Stimulated activated CD4-positive, alpha-beta T cell treated with anti-CD3 and anti-CD28 coated beads, Interleukin-12 subunit alpha, Interleukin-12 subunit beta, amount 100 ng/mL, for 24 hours (primary cell): ENCODE measurements at regions not wholly inside any gene's neighbourhood (a gene's known extent, or its start where the extent isn't known, plus 50 kb on each side); places are given as distances from the start of the nearest gene placed in this dataset.
"Not testable (repeated sequence)": the region's sequence is repeated elsewhere in the genome, so short reads cannot be mapped to it uniquely, and the experiment has no call there.

Experiments used
- DNase-seq, 2 experiments: peaks; one replicate each; pipeline ENCODE4 v3.0.0-alpha.2; 2020; ENCODE audit warnings: low read depth in 2 of 2

DNA sequence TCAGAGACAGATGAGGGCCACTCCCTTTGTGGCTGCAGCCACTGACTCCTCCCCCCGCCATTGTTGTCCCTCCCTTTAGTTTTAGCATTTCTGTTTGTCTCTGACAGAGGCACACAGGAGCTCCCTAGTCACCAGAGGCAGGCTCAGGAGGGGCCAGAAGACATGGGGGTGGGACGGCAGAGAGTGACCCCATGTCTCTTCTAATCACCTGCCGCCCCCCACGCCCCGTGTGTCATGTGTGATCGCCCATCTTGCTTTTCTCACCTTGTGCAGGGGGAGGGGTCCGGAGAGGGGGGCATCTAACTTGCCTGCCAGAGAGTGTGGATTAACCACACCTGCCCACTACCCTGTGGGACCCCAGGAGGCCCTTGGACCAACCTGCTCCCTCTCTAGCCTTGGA, 246.7 kb upstream of the TP53TG3C start:
- not testable (repeated sequence) for DNase-seq

GRCh38 chr16:32946041-32946560, 247.9 kb upstream of the TP53TG3C start:
- not testable (repeated sequence) for DNase-seq

GRCh38 chr16:32945311-32945710, 248.7 kb upstream of the TP53TG3C start:
- DNase-seq: not testable (repeated sequence)

DNA sequence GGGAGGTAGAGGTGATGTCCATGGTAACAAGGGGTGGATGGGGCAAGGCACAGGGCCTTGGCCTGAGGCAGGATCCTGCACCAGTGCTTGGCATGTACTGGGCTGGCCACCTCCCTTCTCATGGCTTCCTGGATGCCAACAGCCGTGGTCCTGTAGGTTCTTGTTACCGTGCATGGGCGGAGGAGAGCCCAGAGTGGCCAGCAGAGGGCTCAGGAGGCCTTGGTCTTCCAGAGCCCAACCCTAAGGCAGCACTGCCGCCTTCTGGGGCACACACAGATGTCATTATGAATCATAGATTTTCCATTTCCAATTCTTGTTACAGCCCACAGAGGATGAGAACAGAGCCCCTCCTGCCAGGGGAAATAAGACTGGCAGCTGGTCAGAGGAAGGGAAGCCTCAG, 254.2 kb upstream of the TP53TG3C start:
- not testable (repeated sequence) for DNase-seq

DNA sequence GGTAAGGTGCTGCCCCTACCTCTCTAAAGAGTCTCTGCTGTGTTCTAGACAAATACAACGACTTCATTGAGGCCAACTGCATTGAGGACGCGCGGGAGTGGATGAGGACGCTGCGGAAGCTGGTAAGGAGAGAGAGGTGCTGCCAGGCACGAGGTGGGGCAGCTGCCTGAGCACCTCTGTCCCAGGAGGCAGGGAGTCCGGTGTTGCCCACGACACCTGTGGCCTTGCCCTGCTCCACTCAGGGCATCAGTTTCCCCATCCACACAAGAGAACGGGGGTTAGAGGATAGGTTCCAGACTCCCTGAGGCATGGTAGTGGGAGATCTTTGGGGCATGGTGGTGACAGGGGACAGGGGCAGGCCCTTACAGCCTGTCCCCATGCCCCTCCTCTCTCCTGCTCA, 256.1 kb upstream of the TP53TG3C start:
- DNase-seq: not testable (repeated sequence)

DNA sequence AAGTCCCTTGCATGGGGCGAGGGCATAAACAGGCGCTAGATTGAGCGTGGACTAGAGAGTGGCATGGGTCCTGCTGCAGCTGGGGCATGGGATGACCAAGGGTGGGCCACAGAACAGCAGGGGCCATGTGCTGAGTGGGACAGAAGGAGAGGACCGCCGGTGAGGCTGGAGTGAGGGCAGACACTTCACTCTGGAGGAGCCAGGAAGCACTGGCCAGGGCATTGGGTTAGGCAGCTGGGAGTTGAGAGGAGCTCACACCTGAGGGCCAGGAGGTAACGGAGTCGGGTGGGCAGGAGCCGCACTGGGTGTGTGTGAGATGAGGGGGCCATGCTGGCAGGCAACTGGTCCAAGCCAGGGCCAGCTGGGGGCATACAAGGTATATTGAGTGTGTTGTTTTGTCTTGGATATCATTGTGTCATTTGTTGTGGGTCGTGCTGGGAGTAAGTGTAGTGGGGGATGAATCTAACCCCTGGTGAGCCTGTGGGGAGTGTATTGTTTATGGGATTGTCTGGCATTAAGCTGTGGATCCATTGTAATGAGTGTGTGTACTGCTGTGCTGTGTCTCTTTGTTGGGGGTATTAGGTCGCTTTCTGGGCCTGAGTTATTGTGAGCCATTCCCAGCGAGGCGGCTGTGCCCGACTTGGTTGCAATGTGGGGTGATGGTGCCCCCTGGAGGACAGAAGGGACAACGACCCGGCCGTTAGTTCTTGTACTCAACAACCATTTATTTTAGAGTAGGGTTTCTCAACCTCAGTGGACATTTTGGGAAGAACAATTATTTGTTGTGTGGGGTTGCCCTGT, 256.5 kb upstream of the TP53TG3 start:
- peak in 1 of 2 experiments; percentile 6 for DNase-seq

GRCh38 chr16:32925192-32925591, 249.2 kb upstream of the TP53TG3 start:
- DNase-seq: not testable (repeated sequence)

DNA sequence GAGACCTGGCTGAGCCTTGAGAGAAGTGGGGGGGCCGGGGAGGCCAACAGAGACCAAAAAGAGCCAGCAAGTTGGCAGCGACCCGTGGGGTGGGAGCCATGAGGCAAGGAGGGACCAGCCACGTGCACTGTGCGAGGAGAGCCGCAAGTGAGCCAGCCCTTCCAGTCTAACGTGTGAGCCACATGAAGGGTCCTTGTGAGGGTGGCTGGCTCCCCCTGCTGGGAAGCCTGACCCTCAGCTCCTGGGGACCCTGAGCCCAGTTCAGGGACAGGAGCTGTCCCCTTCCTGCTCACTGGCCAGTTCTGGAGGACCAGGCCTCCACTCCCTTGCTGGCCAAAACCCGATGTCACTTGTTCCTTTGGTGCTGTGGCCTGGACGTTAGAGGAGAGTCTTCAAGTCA, 246.6 kb upstream of the TP53TG3 start:
- not testable (repeated sequence) for DNase-seq

DNA sequence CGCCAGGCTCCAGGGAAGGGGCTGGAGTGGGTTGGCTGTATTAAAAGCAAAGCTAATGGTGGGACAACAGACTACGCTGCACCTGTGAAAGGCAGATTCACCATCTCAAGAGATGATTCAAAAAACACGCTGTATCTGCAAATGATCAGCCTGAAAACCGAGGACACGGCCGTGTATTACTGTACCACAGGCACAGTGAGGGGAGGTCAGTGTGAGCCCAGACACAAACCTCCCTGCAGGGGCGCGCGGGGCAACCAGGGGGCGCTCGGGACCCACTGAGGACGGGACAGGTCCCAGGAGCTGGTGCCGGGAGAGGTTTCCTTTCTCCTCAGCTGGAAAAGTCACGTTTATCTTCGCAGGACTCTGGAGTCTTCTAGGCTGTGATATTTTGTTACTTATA, 239.4 kb upstream of the TP53TG3 start:
- not testable (repeated sequence) for DNase-seq

DNA sequence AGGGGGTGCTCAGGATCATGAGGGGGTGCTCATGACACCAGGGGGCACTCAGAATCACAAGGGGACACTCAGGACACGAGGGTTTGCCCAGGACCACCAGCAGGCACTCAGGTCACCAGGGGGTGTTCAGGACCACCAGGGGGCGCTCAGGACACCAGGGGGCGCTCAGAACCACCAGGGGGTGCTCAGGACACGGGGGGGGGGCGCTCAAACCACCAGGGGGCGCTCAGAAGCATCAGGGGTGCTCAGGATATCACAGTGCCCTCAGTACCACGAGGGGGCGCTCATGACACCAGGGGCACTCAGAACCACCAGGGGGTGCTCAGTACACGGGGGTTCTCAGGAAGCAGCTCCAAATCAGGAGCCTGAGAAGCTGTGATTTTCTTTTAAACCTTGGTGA, 221.8 kb upstream of the TP53TG3 start:
- DNase-seq: peak; percentile 10 to 45

DNA sequence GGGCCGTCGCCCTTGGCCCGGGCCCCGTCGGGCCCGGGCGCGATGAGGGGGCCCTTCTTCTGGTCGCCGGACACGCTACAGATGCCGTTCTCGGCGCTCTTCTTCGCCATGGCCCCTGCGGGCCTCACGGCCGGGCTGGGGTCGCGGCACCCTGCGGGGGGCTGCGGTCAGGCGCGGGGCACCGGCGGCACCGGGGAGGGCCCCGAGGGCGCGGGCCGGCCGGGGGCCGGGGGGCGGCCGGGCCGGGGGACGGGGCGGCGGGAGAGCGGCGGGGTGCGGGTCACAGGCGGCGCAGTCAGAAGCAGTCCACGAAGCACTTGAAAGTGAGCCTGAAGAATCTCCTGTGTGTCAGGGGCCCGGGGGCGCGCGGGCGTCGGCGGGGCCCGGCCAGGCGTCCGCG, 209.4 kb upstream of the TP53TG3 start:
- DNase-seq: not testable (repeated sequence)

- DNase-seq: not testable (repeated sequence)
Measured at GRCh38 chr16:32884556-32884955, 208.6 kb upstream of the TP53TG3 start.

- DNase-seq: not testable (repeated sequence)
Measured at GRCh38 chr16:32882328-32882857, 206.4 kb upstream of the TP53TG3 start.

DNA sequence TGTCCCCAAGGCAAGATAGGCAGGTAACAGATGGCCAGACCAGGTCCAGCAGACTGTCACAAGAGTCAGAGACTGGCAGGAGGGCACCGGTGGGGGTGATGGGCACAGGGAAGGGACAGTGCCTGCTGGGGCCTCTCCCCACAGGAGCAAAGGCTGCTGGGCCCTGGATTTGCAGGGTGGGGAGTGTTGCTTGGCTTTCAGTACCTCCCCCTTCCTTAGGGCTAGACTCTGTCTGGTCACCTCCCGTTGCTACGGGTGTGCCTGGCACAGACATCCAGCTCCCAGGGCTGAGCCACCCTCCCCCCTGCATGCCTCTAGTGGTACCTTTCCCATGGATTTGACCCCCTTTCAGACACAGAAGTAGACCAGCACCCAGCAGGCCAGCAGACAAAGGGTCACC, 205.7 kb upstream of the TP53TG3 start:
- not testable (repeated sequence) for DNase-seq

GRCh38 chr16:32880009-32880408, 204.0 kb upstream of the TP53TG3 start:
- not testable (repeated sequence) for DNase-seq

- not testable (repeated sequence) for DNase-seq
Measured at GRCh38 chr16:32876718-32877117, 200.8 kb upstream of the TP53TG3 start.

DNA sequence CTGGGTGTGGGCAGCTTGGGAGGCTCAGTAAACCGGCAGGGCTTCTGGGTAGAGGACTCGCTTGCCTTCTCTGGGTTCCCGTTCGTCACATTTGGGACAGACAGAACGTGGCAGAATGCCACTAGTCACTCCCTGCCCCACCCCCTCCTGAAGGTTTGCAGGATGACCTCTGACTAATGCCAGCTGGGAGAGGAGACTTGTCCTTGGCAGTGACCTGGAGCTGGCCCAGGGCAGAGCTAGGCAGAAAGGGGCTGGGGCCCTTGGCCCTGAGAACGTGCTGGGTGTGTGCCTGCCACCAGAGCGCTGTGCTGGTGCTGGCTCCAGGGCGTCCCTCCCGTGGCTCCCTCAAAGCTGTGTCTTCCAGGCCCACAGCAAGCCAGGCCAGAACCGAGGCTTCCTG, 197.8 kb upstream of the TP53TG3 start:
- not testable (repeated sequence) for DNase-seq

DNA sequence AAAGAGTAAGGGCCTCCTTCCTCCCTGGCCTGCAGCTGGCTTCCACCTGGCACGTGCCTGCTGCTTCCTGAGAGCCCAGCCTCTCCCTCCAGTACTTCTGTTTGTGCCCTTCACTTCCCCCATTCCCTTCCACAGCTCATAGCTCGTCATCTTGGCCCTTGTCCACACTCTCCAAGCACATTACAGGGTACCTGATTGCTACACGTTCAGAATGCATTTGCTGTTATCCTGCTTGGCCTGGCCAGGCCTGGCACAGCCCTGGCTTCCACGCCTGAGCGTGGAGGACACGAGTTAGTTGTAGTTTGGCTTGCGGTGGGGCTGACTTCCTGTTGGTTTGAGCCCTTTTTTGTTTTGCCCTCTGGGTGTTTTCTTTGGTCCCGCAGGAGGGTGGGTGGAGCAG, 197.2 kb upstream of the TP53TG3 start:
- DNase-seq: not testable (repeated sequence)

DNA sequence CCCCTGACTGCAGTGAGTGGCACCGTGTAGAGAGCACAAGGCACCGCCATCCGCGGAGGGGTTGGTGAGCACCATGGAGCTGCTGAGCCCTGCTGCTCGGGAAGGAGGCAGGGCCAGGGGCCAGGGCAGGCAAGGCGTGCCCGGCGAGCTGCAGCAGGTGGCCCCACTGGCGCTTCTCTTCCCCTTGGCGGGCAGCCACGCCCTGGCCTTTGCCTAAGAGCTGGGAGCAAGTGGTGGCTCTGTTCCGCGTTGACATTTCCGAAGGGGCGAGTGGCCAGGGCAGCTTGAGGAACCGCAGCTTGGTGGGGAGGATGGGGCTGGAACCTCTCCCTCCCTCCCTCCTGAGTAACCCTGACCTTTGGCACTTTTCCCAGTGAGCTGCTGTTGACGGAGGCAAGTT, 194.7 kb upstream of the TP53TG3 start:
- not testable (repeated sequence) for DNase-seq

DNA sequence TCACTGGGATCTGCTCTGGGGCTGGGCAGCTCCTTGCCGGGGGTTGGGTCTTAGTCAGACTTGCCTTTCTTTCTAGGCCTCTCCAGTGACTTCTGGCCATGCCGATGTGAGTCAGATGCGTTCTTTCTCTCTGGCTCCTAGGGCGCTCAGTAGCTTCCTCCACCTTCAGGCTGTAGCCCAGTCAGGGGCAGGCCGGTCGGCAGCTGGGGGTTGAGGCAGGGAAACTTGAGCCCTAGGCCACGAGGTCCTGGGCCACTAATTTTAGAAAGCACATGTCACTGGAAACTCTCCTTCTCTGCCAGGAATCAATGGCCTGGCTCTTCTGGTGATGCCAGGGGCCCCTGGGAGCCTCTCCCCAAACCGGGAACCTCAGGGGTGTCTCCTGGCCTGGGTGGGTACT, 192.4 kb upstream of the TP53TG3 start:
- DNase-seq: not testable (repeated sequence)

DNA sequence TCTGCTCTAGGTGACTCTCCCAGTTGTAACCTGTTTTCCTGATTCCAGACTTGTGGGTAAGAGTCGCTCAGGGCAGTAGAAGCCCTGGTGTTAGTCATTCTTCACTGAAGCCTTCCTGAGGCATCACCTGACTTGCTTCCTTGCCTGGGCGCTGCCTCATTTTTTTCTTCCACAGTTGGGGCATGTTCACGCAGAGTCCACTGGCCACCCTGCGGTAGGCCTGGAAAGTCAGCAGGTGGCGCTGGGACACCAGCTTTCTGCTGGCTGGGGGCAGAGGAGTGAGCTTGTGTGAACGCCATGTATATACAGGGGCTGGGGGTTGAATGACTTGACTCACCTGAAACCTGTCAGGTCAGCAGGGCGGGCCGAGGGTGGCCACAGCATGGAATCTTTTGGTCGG, 189.3 kb upstream of the TP53TG3 start:
- DNase-seq: not testable (repeated sequence)

DNA sequence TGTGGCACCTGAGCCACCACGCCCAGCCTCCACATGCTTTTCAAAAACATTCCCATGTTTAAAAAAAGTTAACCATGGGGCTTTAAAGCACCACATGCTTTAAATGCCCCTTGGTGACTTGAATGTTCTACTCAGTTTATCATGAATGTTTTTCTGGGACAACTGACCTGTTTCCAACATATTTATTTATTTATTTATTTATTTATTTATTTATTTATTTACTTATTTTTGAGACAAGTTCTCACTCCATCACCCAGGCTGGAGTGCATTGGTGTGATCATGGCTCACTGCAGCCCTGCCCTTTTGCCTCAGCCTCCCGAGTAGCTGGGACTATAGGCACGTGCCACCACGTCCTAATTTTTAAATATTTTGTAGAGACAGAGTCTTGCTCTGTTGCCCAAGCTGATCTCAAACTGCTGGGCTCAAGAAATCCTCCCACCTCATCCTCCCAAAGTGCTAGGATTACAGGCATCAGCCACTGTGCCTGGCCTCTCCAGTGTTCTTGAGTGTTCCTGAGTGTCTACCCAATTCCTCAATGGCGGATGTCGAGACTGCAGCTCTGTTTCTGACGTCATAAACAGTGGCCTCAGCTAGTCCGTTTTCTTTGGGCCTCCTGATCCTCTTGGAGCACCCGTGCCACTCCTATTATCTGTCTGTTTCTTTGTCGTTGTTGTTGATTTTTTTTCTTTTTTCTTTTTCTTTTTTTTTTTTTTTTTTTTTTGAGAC, 185.7 kb upstream of the TP53TG3 start:
- DNase-seq: not testable (repeated sequence)
